Mucosa of descending colon (tissue), 3 donors: ENCODE measurements at regions not wholly inside any gene's neighbourhood (a gene's known extent, or its start where the extent isn't known, plus 50 kb on each side); places are given as distances from the start of the nearest gene placed in this dataset.

ENCODE experiments used
- ATAC-seq: fragments of 200-7000 bp; cut with Tn5 transposase; one replicate; pipeline ENCODE4 v1.9.1; 2020; ENCODE audit warnings: mild to moderate bottlenecking, moderate library complexity
- DNase-seq, 3 donors: peaks; one replicate each; pipeline ENCODE4 v3.0.0-alpha.2; 2020
- H3K36me3 ChIP-seq: fragments of 200-600 bp; one replicate; pipeline ENCODE4 v1.8.0; 2021; ENCODE audit warnings: low read depth, mild to moderate bottlenecking
- H3K4me1 ChIP-seq: fragments of 200-600 bp; one replicate; pipeline ENCODE4 v1.8.0; 2021; ENCODE audit warnings: low read depth, mild to moderate bottlenecking
- H3K4me3 ChIP-seq: fragments of 200-600 bp; one replicate; pipeline ENCODE4 v1.8.0; 2021; ENCODE audit warnings: mild to moderate bottlenecking
- H3K9me3 ChIP-seq: fragments of 200-600 bp; one replicate; pipeline ENCODE4 v1.8.0; 2021; ENCODE audit warnings: mild to moderate bottlenecking
- intact Hi-C, 2 donors: fragments of 100-400 bp; cut with DNase I in 1 of 2; cut with micrococcal nuclease in 1 of 2; formaldehyde crosslinking; loops; one replicate each; pipeline versions ENCODE4 v1.11.0 to v1.11.1; 2022; cut with DNase I, micrococcal nuclease
- TF ChIP-seq, protein P1 (sequence below): fragments of 200-600 bp; IDR thresholded peaks from one replicate; pipeline ENCODE4 v1.8.0; 2022; ENCODE audit warnings: antibody characterized with exemption, mild to moderate bottlenecking
- donor health status: DM: no; HTN: no; CAD: no; lungs with moderate emphysema.
- donor health status: DM: no; HTN: no; CAD: no.
- donor health status: DM: no; HTN: yes; CAD: no.

DNA sequence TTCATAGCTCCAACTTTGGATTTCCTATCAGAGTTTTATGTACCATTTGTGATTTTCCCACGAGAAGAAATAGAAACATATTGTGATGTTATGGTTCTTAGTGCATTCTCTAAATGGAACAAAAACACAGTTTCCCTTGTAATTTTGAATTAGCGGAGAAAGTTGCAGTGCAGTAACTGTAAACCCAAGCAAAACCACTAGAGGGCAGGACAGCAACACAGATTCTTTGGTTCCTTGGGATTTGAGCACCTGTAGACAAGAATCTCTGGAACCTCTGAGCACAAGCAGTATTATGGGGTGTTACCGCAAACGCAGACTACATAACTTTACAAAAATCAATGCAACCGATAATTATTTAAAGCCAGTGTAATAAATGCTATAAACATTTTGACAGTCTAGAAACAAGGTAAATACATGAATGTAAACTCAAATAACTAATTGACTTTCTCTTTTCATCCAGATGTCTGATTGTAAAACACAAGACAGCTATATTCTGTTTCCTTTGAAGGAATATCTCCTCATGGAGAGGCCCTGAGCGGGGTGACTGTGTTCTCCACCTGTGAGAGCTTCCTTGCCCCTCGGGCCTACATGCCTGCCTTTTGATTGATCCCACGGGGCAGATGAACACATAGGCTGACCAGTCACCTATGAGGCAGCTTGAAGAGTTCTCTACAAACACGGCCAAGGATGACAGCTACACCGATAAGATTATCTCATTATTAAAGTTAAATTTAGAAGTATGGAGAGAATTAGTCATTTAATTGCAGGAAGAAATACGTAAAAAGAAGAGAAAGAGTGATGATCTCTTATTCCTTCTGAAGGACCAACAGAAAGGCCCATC is 67.5 kb upstream of the COL21A1 start:
- Histone ChIP-seq H3K9me3 (no peaks in the 10 kb centered on the region), H3K4me1 (no peaks in the 10 kb centered on the region), H3K4me3 (no peak overlapping the region), H3K36me3 (no peaks in the 10 kb centered on the region)
- TF ChIP-seq, protein P1, sequence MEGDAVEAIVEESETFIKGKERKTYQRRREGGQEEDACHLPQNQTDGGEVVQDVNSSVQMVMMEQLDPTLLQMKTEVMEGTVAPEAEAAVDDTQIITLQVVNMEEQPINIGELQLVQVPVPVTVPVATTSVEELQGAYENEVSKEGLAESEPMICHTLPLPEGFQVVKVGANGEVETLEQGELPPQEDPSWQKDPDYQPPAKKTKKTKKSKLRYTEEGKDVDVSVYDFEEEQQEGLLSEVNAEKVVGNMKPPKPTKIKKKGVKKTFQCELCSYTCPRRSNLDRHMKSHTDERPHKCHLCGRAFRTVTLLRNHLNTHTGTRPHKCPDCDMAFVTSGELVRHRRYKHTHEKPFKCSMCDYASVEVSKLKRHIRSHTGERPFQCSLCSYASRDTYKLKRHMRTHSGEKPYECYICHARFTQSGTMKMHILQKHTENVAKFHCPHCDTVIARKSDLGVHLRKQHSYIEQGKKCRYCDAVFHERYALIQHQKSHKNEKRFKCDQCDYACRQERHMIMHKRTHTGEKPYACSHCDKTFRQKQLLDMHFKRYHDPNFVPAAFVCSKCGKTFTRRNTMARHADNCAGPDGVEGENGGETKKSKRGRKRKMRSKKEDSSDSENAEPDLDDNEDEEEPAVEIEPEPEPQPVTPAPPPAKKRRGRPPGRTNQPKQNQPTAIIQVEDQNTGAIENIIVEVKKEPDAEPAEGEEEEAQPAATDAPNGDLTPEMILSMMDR: peak; percentile 27
- DNase-seq (peak in 1 of 3 donors; percentile 15), ATAC-seq (no peak)
- intact Hi-C loops: no loop called here

DNA sequence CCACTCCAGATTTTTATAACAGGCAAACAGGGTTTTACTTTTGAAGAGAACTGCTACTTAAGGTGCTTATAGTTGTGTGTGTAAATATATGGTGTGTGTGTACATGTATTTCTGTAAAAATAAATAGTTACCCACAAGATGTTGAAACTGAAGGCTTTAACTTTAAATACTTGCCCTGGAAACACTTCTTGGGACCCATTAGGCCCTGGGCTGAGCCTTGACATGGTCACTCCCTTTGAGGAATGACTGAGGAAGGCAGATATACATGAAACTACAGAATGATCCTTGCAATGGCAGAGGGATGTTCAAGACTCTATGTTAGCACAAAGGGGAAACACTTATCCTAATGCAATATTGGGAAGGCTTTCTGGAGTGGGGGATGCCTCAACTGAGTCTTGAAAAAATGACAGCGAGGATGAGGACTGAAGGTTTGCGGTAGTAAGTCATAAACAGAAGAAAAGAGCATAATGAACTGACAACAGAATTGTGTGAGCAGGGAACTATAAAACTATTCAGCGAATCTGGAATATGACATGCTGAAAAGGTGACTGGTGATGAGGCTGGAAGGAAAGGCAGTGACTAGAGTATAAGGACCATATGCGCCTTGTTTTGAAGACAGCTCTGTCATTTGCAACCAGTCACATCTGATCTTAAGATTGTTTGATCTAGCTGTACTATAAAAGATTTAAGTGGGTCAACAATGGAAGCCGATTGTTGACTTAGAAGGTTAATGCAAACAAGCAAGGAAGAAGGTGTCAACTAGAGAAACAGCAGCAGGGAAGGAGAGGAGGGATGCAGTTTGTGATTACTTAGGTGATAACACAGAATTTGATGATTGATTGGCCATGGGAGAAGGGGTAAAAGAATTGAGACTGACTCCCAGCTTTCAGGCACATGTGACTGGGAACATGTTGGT is 64.4 kb upstream of the COL21A1 start:
- Histone ChIP-seq H3K4me1 (no peaks in the 10 kb centered on the region), H3K4me3 (no peak overlapping the region), H3K36me3 (no peaks in the 10 kb centered on the region), H3K9me3 (no peaks in the 10 kb centered on the region)
- TF ChIP-seq, protein P1: no peak
- intact Hi-C loops: no loop called here
- ATAC-seq (no peak), DNase-seq (no peak)

DNA sequence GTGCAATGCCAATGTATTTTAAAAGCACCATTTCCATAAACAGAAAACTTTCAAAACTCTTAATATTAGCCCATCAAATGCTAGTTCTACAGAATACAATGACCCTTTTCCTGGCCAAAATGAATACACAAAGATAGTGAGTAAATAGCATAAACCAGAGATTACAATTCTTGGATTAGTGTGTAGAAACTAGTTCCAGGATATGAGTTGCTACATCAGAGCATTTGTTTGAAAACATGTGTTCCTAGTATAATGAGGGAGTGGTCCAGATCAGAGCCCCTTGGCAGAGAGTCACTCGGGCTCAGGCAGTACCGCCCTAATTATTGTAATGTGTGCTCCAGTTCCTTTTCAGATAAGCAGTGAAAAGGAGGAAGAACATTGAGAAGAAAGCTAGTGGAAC is 63.7 kb upstream of the COL21A1 start:
- peak; percentile 51 for ATAC-seq
- no peaks in the 10 kb centered on the region for H3K36me3 ChIP-seq

DNA sequence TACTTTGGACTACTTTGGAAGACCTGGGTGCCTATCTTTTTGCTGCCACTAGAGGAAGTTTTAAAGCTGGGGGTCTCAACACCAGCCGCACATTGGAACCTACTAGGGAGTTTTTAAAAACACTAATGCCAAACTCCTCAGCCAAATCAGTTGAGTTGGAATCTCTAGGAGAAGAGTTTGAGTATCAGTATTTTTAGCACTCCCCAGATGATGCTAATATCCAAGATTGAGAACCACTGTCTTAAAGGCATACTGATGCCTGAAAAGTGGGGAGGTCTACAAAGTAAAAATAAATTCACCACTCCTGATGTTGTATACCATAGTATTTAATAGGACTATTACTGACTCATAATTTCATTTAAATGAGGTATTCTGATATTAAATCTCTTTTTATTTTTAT is 62.9 kb upstream of the COL21A1 start:
- Histone ChIP-seq H3K9me3 (no peaks in the 10 kb centered on the region), H3K4me1 (no peaks in the 10 kb centered on the region), H3K4me3 (no peak overlapping the region), H3K36me3 (no peaks in the 10 kb centered on the region)
- intact Hi-C loops: no loop called here
- no peak for DNase-seq
- TF ChIP-seq, protein P1: no peak
- no peak for ATAC-seq

More for the DNA sequence above, 63.7 kb upstream of the COL21A1 start:
- no peaks in the 10 kb centered on the region for H3K4me1 ChIP-seq
- DNase-seq: no peak
- no peak overlapping the region for H3K4me3 ChIP-seq
- H3K9me3 ChIP-seq: no peaks in the 10 kb centered on the region
- TF ChIP-seq, protein P1: no peak
- intact Hi-C loops: no loop called here

DNA sequence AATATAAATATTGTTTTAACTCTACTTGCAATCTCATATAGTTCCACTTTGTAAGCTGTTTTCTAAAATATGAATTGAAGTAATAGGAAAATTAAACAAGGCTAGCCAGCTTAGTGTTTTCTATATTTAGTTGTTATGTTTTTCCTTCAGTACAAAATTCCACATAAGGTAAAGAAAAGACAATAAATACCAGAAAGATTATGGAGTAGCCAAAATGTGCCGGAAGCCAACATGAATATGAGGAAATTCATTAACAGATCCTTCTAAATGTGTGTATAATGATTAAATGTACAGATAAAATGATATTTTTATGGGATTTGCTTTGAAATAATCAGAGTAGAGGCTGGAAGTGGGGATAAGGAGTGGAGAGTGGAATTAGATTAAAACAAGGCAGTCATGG is 52.5 kb upstream of the COL21A1 start:
- Histone ChIP-seq H3K9me3 (no peaks in the 10 kb centered on the region), H3K4me3 (no peak overlapping the region), H3K36me3 (no peaks in the 10 kb centered on the region), H3K4me1 (no peaks in the 10 kb centered on the region)
- TF ChIP-seq, protein P1: no peak
- DNase-seq: no peak
- ATAC-seq: no peak
- intact Hi-C loops: no loop called here
